HepG2 (cell line): ENCODE measurements at regions not wholly inside any gene's neighbourhood (a gene's known extent, or its start where the extent isn't known, plus 50 kb on each side); places are given as distances from the start of the nearest gene placed in this dataset.

Experiments
- TF ChIP-seq, protein P1 (sequence below): sonication (generic); formaldehyde crosslinking; IDR thresholded peaks from 2 replicates; pipeline ENCODE4 v1.4.0; 2020; ENCODE audit warnings: missing genetic modification reagents
- TF ChIP-seq, protein P2 (sequence below): sonication (generic); formaldehyde crosslinking; IDR thresholded peaks from 2 replicates; pipeline ENCODE4 v1.8.0; 2022; ENCODE audit warnings: low read depth, missing genetic modification reagents

DNA sequence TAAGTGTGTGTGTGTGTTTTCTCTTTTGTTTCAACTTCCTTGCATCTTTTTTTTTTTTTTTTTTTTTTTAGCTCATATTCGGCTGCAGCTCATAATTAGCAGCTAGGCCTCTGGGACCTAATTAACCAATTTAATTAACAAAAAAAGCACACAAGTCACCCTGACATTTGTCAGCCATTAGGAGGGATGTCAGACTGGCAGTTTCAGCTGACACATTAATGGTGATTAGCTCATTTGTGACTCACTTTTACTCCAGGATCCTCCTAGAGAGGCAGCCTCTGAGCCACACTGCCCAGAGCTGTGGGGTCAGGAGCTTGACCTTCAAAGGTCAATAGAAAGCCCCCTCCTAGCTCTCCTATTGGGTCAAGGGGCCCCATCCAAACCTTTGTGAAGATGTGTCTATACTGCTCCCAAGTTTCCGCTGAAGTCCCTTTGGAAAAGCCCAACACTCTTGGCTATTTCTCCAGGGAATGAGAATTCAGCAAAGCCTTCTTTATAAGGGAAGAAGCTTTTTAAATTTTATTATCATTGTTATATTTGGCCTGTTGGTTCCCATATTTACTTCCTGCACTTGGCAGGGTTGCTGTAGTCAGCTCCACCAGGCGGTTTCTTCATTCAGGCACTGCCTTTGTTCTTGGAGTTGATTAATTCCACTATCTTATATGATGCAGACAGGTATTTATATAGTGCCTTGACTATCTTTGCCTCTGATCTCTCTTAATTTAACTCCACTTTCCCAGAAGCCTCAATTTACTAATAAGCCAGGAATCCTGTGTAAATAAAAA lies 109.5 kb upstream of the HABP2 start:
- TF ChIP-seq, protein P1, sequence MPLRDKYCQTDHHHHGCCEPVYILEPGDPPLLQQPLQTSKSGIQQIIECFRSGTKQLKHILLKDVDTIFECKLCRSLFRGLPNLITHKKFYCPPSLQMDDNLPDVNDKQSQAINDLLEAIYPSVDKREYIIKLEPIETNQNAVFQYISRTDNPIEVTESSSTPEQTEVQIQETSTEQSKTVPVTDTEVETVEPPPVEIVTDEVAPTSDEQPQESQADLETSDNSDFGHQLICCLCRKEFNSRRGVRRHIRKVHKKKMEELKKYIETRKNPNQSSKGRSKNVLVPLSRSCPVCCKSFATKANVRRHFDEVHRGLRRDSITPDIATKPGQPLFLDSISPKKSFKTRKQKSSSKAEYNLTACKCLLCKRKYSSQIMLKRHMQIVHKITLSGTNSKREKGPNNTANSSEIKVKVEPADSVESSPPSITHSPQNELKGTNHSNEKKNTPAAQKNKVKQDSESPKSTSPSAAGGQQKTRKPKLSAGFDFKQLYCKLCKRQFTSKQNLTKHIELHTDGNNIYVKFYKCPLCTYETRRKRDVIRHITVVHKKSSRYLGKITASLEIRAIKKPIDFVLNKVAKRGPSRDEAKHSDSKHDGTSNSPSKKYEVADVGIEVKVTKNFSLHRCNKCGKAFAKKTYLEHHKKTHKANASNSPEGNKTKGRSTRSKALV (CRISPR knock-in tag) = no peak
- TF ChIP-seq, protein P2, sequence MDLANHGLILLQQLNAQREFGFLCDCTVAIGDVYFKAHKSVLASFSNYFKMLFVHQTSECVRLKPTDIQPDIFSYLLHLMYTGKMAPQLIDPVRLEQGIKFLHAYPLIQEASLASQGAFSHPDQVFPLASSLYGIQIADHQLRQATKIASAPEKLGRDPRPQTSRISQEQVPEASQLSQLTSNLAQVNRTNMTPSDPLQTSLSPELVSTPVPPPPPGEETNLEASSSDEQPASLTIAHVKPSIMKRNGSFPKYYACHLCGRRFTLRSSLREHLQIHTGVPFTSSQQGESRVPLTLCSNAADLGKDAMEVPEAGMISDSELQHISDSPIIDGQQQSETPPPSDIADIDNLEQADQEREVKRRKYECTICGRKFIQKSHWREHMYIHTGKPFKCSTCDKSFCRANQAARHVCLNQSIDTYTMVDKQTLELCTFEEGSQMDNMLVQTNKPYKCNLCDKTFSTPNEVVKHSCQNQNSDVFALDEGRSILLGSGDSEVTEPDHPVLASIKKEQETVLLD (CRISPR knock-in tag) = no peak
